Renal cortex interstitium (tissue), 11 donors: ENCODE measurements at regions not wholly inside any gene's neighbourhood (a gene's known extent, or its start where the extent isn't known, plus 50 kb on each side); places are given as distances from the start of the nearest gene placed in this dataset.
"Not testable (repeated sequence)": the region's sequence is repeated elsewhere in the genome, so short reads cannot be mapped to it uniquely, and the experiment has no call there.

Source experiments
- DNase-seq, 11 donors: peaks; one replicate each; pipeline ENCODE4 v3.0.0-alpha.2; 2013; ENCODE audit warnings: low read depth in 9 of 11, low spot score in 4 of 11; ENCODE audit errors: extremely low read depth in 1 of 11

- no peak for DNase-seq
These were observed 51.8 kb downstream of the ASCL4 start for GRCh38 chr12:107826276-107826675.

GRCh38 chr12:107829271-107829670, 54.8 kb downstream of the ASCL4 start:
- DNase-seq = no peak

DNA sequence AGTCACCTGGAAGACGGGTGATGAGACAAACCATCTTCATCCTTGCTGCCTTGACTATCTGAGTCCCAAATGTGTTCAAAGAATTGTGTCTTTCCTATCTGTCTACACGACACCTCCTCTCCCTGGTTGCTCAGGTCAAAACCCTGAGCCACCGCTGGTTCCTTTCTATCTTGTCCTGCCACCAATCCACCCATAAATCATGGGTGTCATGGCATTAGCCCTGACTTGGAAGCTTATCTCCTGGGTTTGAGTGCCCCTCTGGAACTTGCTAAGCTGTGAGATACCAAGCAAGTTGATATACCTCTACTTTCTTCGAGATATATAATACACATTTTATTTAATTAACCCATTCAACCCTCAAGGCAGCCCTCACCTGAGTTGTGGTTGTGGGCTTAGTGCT, 57.9 kb downstream of the ASCL4 start:
- DNase-seq = no peak

GRCh38 chr12:107840186-107840585, 65.7 kb downstream of the ASCL4 start:
- DNase-seq = no peak

DNA sequence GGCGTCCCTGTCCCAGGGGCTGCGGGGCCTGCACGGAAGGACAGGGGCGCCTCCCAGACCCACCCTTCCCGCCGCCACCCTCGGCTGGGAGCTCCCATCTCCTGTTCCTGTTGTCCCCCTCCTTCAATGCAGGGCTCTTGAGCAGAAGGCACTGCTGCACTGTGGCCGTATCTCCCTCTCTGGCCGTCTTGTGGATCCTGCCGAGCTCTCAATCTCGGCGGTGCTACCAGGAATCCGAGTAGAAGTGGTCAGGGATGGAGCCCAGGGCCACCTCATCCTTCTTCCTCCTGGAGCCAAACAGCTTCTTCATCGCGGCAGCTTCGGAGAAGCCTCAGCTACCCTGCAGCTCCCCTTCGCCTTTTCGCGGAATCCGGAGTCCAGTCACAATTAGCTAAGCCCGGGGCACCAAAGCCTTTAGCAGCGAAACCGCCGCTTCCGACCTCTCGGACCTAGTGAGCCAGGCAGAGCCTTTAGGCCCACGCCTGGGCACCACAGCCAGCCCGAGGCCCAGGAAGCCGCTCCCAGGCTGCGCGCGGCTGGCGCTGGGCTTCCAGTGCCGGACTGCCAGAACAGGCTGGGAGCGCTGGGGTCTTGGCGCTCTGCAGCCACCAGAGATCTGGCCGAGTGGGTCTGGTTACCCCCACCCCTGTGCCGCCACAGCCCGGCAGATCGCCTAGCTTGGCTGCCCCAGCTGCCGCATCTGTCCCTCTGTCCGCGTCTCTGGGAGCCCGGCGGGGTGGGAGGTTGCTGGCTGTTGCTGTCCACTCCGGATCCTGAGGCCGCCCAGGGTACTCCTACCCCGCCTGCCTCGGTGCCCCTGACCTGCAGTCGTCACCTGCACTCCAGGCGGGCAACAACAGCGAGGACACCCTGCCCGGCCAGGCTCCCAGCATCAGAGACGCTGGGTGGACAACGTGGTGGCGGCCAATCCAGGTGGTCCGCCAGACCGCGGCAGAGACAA, 69.1 kb downstream of the ASCL4 start:
- DNase-seq = peak in 1 of 11 donors; percentile 1

DNA sequence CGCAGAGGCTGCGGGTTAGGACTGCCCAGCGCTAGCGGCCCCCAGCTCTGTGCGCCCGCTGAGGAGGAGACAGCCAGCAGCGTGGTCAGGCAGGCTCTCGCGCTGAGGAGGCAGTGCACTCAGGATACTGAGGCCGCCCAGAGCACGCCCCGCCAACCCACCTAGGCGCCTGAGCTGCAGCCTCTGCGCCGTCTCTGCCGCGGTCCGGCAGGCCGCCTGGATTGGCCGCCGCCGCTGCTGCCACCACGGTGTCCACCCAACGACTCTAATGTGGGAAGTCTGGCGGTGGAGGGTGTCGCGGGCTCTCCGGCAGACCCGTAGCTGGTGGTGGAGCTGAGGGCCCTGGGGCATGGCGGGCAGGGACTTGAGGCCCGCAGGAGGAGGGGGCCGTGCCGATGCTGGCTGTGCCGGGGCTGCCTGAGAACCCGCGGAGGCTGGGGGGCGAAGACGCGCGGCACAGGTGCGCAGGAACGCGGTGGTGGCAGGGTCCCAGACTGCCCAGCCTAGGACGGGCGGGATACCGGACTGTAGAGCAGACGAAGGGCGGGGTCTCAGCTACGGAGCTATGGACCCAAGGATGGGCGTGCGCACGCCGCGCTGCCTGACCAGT, 69.9 kb downstream of the ASCL4 start:
- peak in 1 of 11 donors; percentile 2 for DNase-seq

DNA sequence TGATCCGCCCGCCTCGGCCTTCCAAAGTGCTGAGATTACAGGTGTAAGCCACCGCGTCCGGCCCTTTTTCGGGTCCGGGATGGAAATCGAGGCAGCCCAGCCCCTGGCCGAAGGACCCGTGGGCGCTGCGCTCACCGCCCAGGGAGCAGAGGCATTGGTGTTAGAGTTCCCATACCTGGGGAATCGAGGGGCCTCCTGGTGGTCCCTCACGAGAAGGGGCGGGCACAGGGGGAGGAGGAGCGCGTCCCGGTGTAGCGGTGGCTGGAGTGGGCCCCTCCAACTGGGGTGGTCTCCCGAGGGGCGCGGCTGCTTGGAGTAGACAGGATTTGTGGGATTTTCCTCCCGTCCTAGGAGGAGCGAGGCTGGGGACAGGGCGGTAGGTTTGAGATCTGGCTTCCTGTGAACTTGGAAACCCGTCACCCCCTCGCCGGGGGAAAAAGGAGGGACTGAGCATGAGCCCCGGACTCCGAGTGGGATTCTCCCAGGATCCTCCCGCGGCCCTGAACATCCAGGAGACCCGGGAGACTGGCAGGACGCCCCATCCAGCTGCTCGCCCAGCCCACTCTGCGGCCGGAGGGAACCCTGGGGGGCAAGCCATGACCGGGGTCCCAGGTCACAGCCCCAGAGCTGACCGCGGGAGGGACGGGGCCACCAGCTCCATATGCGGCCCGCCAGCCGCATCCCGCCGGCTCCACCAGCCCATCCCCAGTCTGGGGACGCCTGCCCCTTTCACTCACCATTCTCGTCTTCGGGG, 70.9 kb downstream of the ASCL4 start:
- no peak for DNase-seq

- DNase-seq = no peak
These were observed 71.6 kb downstream of the ASCL4 start for GRCh38 chr12:107845980-107846659.

DNA sequence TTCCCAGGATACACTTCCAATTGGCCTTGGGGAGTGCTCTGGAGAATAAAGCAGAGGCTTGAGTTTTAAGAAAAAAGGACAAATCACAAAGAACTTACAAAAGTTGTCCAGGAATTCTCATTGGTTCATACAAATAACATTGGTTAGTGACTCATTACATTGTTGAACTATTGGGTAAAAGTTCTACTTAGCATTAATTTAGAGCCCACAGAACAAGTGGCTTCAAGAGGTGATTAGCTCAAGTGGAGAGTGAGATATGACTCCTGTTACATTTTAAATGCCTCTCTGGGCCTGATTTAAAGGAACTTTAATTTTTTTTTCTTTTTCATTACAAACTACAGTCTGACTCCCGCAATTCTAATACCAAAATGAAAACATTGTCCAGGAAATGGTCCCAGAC, 72.9 kb downstream of the ASCL4 start:
- no peak for DNase-seq

DNA sequence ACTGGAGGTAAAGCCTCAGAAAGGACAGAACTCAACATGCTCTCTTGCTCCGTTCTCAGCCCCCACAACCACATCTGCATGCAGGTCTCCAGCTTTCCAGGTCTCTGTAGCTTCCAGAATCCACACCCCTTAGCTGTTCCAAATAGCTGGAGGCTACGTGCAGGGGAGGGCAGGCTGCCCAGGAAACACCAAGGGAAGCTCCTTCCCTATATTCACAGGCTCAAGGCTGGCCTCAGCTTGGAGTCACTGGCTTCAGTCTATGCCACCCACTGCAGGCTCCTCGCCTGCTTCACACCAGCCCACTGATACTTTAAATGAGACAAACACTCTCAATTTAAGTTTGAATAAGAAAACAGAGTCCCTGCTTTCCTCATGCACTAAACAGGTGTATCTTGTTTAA, 73.3 kb downstream of the ASCL4 start:
- DNase-seq = no peak

- no peak for DNase-seq
These were observed 79.0 kb downstream of the ASCL4 start for GRCh38 chr12:107853479-107853878.

DNA sequence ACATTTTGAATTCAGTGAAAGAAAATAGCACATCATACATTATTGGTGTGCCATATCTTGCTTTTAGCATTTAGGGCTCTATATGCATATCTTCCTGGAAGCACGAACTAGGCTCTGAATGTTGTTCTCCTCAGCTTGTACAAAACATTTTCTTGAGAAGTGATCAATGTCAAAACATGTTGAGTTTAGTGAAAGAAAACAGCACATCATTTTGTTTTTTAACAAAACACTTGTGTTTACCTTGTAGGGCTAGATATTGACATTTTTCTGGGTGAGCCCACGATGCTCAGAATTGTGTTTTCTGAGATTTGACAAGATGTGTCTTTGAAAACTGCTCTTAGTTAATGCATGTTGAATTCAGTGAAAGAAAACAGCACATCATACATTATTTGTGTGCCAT, 81.0 kb downstream of the ASCL4 start:
- no peak for DNase-seq

DNA sequence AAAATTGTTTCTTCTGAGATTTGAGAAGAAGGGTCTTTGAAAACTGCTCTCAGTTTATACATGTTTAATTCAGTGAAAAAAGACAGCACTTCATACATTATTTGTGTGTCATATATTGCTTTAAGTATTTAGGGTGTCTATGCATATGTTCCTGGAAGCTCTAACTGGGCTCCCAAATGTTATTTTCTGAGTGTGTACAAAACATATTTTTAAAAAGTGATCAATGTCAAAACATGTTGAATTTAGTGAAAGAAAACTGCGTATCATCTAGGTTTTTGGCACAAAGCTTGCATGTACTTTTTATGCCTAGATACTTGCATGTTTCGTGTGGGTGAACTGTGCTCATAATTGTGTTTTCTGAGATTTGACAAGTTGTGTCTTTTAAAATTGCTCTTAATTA, 81.6 kb downstream of the ASCL4 start:
- DNase-seq = no peak

DNA sequence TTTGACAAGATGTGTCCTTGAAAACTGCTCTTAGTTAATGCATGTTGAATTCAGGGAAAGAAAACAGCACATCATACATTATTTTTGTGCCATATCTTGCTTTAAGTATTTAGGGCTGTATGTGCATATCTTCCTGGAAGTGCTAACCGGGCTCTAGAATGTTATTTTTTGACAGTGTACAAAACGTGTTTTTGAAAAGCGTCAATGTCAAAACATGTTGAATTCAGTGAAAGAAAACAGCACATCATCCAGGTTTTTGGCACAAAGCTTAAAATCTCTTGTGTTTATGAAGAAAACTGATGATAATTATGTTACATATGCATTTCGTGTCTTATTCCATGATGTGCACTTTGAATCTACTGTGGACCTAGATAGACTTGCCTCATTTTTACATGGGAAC, 82.7 kb downstream of the ASCL4 start:
- no peak for DNase-seq

- no peak for DNase-seq
These were observed 84.9 kb downstream of the ASCL4 start for GRCh38 chr12:107859367-107859766.

- DNase-seq = no peak
These were observed 89.7 kb downstream of the ASCL4 start for GRCh38 chr12:107864235-107864634.

- DNase-seq = not testable (repeated sequence)
These were observed 90.2 kb downstream of the ASCL4 start for GRCh38 chr12:107864727-107865126.

DNA sequence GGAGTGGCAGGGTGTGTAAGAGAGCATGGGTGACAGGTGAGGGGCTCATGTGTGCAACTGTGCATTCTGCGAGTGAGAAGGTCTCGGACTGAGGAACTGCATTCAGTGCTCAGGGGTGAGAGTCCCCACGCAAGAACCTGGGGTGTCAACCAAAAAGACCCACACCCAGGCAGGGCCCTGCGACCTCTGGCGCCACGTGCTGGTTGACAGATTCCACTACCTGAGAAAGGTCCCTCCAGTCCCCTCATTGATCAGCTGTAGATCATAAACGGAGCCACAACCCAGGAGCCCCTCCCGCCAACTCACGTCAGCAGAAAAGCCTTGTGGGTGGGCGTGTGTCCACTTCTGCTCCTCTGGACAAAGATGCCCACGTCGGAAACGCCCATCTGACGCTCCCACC, 98.7 kb downstream of the ASCL4 start:
- DNase-seq = no peak

- DNase-seq = no peak
These were observed 101.3 kb downstream of the ASCL4 start for GRCh38 chr12:107875786-107876185.
